ENCODE measurements at regions not wholly inside any gene's neighbourhood (a gene's known extent, or its start where the extent isn't known, plus 50 kb on each side); places are given as distances from the start of the nearest gene placed in this dataset.

DNA sequence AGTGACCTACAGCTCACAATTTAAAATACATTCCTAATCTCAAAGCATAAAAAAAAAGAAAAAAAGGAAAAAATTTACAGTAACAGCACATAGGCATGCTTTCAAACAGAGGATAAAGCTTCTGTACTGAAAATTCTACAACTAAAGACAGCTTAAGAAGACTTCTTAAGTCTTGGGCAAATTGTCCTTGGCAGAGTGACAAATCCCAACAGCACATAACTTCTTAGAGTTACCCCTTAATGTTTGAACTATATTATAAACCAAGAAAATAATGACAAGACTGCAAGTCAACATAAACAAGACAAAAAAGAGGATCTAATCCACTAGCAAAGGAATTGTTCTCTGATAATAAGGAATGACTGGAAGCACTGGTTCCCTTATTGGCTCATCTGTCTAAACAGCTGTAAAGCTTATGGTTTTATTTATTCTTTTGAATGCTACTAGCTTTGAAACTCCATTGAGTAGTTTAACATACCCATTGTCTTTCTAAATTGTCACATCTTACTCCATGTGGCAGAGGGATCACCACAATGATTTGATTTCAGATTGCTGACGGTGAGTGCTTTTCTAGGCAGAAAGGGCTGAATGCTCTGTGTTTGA lies 1576.8 kb upstream of the GOT2 start:
- H3K4me1 Mint-ChIP-seq, result no peaks in the 10 kb centered on the region
- peaks cover 26% of the 10 kb centered on the region for H3K9me3 Mint-ChIP-seq (ENCODE audit: low read depth)
- no peak overlapping the region for H3K4me3 Mint-ChIP-seq
- no peaks in the 10 kb centered on the region for H3K36me3 Mint-ChIP-seq
- CTCF ChIA-PET, result no interaction called here
- no peak overlapping the region for H3K27ac Mint-ChIP-seq
- DNase-seq, result no peak
- no peaks in the 10 kb centered on the region for H3K27me3 Mint-ChIP-seq
- no peak for ATAC-seq

DNA sequence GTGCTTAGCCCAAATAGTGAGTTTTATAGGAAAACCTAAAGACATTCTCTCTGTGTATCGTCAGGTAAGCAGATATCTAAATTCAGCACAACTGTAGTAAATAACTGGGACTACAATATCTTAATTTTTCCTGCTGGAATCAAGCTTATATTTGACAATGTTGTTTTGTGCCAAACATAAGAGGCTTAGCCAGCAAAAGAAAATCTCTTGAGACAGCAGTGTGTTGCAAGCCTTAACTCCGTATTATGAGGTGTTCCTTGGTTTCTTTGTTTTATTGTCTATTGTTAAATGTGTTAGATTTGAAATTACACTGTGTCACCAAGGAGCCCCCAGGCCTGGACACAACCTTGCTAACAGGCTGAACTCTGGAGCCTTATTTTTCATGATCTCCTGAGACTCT lies 1570.6 kb upstream of the GOT2 start:
- Mint-ChIP-seq H3K27me3 (no peaks in the 10 kb centered on the region), H3K4me3 (no peak overlapping the region), H3K36me3 (no peaks in the 10 kb centered on the region), H3K4me1 (no peaks in the 10 kb centered on the region), H3K9me3 (ENCODE audit: low read depth) (peaks cover 15% of the 10 kb centered on the region), H3K27ac (no peak overlapping the region)
- DNase-seq (no peak), ATAC-seq (no peak)
- CTCF ChIA-PET, result no interaction called here

DNA sequence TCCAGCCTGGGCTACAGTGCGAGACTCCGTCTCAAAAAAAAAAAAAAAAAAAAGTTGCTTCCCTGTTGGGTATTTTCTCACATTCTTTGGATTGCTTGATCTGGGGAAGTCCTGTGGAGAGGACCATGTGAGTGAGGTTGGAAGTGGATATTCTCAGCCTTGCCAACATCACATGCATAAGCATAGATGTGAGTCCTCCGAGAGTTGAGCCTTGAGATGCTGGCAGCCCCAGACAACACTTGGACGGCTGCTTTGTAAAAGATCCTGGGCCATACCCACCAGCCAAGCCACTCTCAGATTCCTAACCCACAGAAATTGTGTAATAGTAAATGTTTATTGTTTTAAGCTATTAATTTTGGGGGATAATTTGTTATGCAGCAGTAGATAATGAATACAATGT lies 1570.0 kb upstream of the GOT2 start:
- ATAC-seq (no peak), DNase-seq (no peak)
- CTCF ChIA-PET, result no interaction called here
- no peaks in the 10 kb centered on the region for H3K36me3 Mint-ChIP-seq
- H3K27me3 Mint-ChIP-seq, result no peaks in the 10 kb centered on the region
- H3K27ac Mint-ChIP-seq, result no peak overlapping the region
- H3K9me3 Mint-ChIP-seq (ENCODE audit: low read depth), result peaks cover 15% of the 10 kb centered on the region
- no peaks in the 10 kb centered on the region for H3K4me1 Mint-ChIP-seq
- no peak overlapping the region for H3K4me3 Mint-ChIP-seq

DNA sequence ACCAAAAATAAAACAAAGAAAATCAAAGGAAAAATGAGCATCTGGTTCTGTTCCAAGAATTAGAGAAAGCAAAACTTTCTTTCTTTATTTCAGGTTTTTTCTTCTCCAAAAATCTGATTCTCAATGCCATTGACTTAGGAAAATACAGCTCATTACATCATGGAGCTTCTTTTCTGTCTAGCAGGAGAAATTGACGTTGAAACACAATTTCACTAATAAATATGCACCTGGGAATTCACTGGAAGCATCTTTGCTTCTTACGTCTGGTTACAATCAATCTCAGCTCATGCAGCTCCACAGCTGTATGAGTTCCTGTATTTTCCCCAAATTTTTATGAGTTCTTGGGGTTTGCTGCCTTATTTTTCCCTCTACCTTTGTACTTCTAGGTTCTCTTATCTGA lies 1568.6 kb upstream of the GOT2 start:
- Mint-ChIP-seq H3K27me3 (no peaks in the 10 kb centered on the region), H3K9me3 (ENCODE audit: low read depth) (peaks cover 13% of the 10 kb centered on the region), H3K4me3 (no peak overlapping the region), H3K4me1 (no peaks in the 10 kb centered on the region), H3K27ac (no peak overlapping the region), H3K36me3 (no peaks in the 10 kb centered on the region)
- CTCF ChIA-PET, result no interaction called here
- ATAC-seq (no peak), DNase-seq (no peak)

DNA sequence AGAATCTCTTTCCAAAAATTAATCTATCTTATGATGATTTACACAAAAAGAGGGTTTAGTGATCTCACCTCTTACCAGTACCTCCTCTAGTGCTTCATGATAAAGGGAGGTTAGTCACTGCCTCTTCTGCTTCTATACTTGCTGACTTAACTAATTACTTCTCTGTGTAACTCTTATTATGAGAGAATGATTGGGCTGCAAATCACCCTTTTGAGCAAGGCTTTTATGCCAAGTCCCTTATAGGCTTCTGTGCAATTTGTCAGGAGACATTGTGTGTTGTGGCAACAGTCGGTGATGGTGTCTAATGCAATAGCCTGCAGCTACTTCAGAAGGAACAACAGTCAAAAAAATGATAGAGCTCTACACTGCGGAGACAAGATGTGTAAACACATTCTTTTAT lies 1568.1 kb upstream of the GOT2 start:
- peaks cover 15% of the 10 kb centered on the region for H3K9me3 Mint-ChIP-seq (ENCODE audit: low read depth)
- H3K36me3 Mint-ChIP-seq, result no peaks in the 10 kb centered on the region
- no peaks in the 10 kb centered on the region for H3K4me1 Mint-ChIP-seq
- ATAC-seq (no peak), DNase-seq (no peak)
- H3K27ac Mint-ChIP-seq, result no peak overlapping the region
- no peaks in the 10 kb centered on the region for H3K27me3 Mint-ChIP-seq
- H3K4me3 Mint-ChIP-seq, result no peak overlapping the region
- CTCF ChIA-PET, result no interaction called here

DNA sequence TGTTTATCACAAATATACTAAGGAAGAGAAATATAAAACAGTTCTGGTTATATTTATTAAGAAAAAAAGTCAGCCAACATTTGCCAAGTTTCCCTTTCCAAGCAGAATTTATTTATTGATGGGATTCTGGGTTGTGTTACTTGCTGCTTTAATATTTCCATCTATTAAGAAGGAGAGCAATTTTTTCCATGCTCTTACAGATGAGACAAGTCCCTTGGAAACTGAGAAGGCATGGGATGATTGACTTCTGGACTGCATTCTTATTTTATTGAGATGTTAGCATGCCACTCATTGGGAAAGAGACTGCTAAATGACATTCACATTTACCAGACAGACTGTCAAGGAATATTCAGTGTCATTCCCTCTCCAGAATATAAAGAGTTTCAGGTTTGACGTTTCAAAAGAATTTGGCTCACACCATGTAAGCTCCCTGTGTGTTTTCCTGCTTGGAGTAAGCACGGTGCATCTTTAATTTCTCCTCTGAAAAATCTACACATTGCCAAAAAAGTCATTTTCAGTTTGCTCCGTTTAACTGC lies 1565.2 kb upstream of the GOT2 start:
- ATAC-seq (no peak), DNase-seq (no peak)
- Mint-ChIP-seq H3K27me3 (no peaks in the 10 kb centered on the region), H3K4me3 (no peak overlapping the region), H3K36me3 (no peaks in the 10 kb centered on the region), H3K27ac (no peak overlapping the region), H3K9me3 (ENCODE audit: low read depth) (peaks cover 12% of the 10 kb centered on the region), H3K4me1 (no peaks in the 10 kb centered on the region)
- CTCF ChIA-PET, result no interaction called here

DNA sequence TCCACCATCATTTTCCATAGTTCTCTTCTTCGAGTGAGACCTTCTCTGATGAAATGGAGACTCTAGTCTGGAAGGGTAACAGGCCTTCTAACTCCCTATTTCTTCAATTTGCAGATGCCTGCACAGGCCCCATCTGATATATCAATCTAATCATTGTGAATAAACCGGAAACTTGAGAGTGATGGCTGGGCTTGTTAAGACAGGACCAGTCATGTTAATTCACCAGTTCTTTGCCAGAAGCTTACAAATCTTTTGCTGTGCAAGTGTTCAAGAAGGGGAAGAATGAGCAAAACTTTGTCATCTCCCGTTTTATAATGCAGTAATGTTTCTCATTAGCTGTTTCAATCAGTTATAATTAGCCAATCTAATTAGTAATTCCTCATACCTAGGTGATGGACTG lies 1561.3 kb upstream of the GOT2 start:
- no peaks in the 10 kb centered on the region for H3K4me1 Mint-ChIP-seq
- H3K4me3 Mint-ChIP-seq, result no peak overlapping the region
- H3K27me3 Mint-ChIP-seq, result no peaks in the 10 kb centered on the region
- H3K36me3 Mint-ChIP-seq, result no peaks in the 10 kb centered on the region
- H3K9me3 Mint-ChIP-seq (ENCODE audit: low read depth), result peaks cover 6% of the 10 kb centered on the region
- no peak overlapping the region for H3K27ac Mint-ChIP-seq
- DNase-seq, result no peak
- CTCF ChIA-PET, result no interaction called here
- ATAC-seq, result no peak

DNA sequence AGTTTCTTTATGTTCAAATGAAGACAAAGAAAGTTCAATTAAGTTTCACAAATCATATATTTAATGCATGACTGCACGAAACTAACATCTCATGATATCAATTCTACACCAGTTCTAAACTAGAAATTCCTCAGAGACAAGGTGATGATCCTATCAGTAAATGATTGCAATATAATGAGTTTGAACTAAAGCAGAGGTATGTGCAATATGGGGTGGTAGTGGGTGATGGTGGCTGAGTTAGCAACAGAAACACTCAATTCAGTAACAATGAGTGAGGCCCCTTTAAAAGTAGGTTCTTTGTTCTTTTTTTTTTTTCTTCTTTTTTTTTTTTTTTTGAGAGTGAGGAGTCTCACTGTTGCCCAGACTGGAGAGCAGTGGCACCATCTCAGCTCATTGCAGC lies 1551.7 kb upstream of the GOT2 start:
- H3K36me3 Mint-ChIP-seq, result no peaks in the 10 kb centered on the region
- DNase-seq (no peak), ATAC-seq (no peak)
- no peak overlapping the region for H3K27ac Mint-ChIP-seq
- peaks cover 9% of the 10 kb centered on the region for H3K9me3 Mint-ChIP-seq (ENCODE audit: low read depth)
- no peaks in the 10 kb centered on the region for H3K27me3 Mint-ChIP-seq
- no peak overlapping the region for H3K4me3 Mint-ChIP-seq
- CTCF ChIA-PET, result no interaction called here
- no peaks in the 10 kb centered on the region for H3K4me1 Mint-ChIP-seq

DNA sequence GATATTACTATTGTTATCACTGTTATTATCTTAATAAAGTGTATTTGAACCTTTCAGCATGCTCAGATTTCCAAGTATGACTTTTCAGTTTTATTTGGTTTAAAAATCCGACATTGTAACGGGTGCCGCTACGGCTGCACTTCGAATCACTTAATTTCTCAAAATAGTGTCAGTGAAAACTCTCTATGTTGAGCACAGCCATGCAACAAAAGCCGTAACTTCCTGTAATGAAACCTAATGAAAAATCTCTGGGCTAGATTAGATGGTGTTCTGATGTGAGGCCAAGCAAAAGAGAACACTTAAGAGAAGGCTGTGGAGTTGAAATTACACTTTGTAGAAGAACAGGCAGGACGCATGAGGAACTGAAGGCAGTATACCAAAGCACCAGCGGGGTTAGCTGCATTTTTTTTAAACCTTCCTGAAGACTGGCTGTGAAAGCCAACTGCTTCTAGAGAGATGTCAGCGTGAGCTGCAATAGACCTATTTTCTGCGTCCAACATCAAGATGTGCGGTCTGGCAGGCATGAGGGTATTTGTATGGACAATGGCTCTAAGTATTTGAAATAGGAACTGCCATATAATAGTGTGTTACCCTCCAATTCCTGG lies 1545.0 kb upstream of the GOT2 start:
- DNase-seq (no peak), ATAC-seq (no peak)
- Mint-ChIP-seq H3K4me3 (no peak overlapping the region), H3K27ac (no peak overlapping the region), H3K36me3 (no peaks in the 10 kb centered on the region), H3K4me1 (no peaks in the 10 kb centered on the region), H3K27me3 (no peaks in the 10 kb centered on the region), H3K9me3 (ENCODE audit: low read depth) (peaks cover 9% of the 10 kb centered on the region)
- CTCF ChIA-PET, result no interaction called here

DNA sequence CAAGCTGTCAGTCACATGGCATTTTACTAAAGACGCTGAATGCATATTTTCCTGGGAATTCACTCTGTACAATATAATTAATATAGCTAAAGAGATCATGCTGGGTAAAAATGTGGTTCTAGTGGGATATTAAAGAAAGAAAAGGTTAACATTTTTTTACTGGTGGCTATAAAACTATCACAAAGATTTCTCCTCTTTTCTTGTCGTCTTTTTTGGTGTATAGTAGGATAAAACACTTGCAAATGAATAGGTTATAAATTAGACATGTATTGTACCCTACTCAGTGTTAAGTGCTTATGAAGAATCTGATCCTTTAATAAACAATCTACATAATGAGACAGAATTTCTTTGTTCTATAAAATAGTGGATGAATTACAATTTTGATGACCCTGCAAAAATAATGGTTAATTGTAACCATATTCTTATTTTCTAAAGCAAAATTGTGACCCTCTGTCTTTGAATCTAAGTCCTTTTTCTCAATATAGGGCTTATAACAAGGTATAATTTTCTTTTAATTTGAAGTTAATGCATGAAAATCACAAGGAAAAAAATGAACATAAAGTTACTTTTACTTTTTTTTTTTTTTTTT lies 1540.4 kb upstream of the GOT2 start:
- Mint-ChIP-seq H3K27me3 (no peaks in the 10 kb centered on the region), H3K36me3 (no peaks in the 10 kb centered on the region), H3K27ac (no peak overlapping the region), H3K9me3 (ENCODE audit: low read depth) (peaks cover 13% of the 10 kb centered on the region), H3K4me3 (no peak overlapping the region), H3K4me1 (no peaks in the 10 kb centered on the region)
- CTCF ChIA-PET, result no interaction called here
- DNase-seq (no peak), ATAC-seq (no peak)

DNA sequence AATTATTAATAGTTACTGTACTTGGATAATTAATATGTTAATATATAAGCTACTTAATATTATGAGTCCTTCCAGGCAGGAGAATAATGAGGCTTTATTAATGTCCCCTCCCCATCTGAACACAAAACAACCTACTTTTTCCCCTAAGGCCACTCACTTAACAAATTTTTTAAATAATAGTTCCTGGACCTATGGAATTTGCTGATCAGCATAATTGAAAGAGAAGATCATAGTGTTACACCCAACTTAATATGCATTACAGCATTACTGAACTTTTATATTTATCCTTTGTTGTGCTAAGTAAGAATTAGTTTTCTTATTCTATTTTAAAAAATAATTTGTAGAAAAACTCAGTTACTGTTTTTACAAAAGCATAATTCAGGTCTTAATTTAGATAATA lies 1537.7 kb upstream of the GOT2 start:
- Mint-ChIP-seq H3K27me3 (no peaks in the 10 kb centered on the region), H3K9me3 (ENCODE audit: low read depth) (peaks cover 10% of the 10 kb centered on the region)

DNA sequence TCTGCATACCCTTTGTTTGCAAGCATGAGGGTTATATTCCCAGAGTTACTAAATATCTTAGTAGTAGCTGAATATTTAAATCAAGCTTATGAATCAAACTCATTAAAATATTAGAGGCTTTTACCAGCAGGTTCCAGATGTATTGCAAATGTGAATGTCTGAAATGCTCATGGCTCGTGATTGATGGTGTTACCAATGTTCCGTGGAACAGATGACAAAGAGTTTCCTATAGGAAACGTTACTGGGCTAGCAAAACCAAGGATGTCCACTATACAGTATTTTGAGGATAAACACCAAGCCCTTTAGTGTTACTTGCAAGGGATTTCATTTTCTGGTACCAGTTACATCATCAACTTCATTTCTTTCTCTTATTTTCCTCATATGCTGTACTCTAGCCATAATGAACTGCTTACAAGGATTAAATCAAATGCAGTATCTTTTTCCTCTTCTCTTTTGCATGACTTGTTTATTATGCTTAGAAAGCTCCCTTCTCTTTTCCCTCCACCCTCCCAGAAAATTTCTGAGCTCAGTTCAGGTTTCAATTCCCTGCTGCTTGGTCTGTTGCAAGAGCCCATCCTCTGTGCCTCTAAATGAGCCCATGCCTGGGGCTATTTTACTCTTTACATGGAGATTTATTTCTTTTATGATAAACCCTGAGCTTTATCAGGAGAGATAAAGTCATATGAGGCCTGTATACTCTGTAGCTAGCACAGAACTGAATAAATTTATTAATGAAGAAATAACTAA lies 1537.1 kb upstream of the GOT2 start:
- Mint-ChIP-seq H3K27me3 (no peaks in the 10 kb centered on the region), H3K27ac (no peak overlapping the region), H3K36me3 (no peaks in the 10 kb centered on the region), H3K9me3 (ENCODE audit: low read depth) (peaks cover 12% of the 10 kb centered on the region), H3K4me3 (no peak overlapping the region), H3K4me1 (no peaks in the 10 kb centered on the region)
- CTCF ChIA-PET, result no interaction called here
- ATAC-seq (no peak), DNase-seq (no peak)

More for the DNA sequence above, 1537.7 kb upstream of the GOT2 start:
- CTCF ChIA-PET, result no interaction called here
- Mint-ChIP-seq H3K4me3 (no peak overlapping the region), H3K27ac (no peak overlapping the region), H3K4me1 (no peaks in the 10 kb centered on the region), H3K36me3 (no peaks in the 10 kb centered on the region)
- ATAC-seq (no peak), DNase-seq (no peak)

DNA sequence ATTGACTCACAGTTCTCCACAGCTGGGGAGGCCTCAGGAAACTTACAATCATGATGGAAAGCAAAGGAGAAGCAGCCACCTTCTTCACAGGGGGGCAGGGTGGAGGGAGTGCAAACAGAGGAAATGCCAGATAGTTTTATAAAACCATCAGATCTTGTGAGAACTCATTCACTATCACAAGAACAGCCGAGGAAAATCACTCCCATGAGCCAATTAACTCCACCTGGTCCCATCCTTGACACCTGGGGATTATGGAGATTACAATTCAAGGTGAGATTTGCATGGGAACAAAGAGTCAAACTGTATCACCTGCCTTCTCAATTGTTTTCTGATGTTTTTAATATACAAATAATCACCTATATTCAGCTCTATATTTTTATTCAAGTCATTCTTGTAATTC lies 1527.3 kb upstream of the GOT2 start:
- H3K27ac Mint-ChIP-seq, result no peak overlapping the region
- H3K27me3 Mint-ChIP-seq, result no peaks in the 10 kb centered on the region
- no peaks in the 10 kb centered on the region for H3K4me1 Mint-ChIP-seq
- peaks cover 12% of the 10 kb centered on the region for H3K9me3 Mint-ChIP-seq (ENCODE audit: low read depth)
- DNase-seq (no peak), ATAC-seq (no peak)
- no peaks in the 10 kb centered on the region for H3K36me3 Mint-ChIP-seq
- CTCF ChIA-PET, result no interaction called here
- H3K4me3 Mint-ChIP-seq, result no peak overlapping the region

DNA sequence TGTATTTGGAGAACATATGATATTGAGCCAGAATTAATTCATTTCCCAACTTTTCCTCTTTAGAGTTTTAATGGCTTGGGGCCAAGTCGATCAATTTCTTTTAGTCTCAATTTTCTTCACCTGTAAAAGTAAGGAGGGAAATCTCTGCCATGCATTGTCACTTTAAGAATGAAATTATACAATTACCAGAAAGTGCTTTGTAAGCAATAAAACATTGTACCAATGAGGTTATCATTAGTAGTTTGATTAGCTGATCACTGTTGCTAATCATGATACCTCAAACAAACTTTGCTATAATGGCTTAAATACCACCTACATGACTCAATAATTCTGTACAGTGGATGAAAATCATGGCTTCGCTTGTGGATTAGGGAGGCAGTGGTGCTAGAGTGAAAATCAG lies 1525.8 kb upstream of the GOT2 start:
- H3K27me3 Mint-ChIP-seq, result no peaks in the 10 kb centered on the region
- no peaks in the 10 kb centered on the region for H3K36me3 Mint-ChIP-seq
- no peak overlapping the region for H3K27ac Mint-ChIP-seq
- ATAC-seq (no peak), DNase-seq (no peak)
- H3K4me3 Mint-ChIP-seq, result no peak overlapping the region
- CTCF ChIA-PET, result no interaction called here
- no peaks in the 10 kb centered on the region for H3K4me1 Mint-ChIP-seq
- peaks cover 9% of the 10 kb centered on the region for H3K9me3 Mint-ChIP-seq (ENCODE audit: low read depth)

All from activated CD8-positive, alpha-beta memory T cell treated with anti-CD3 and anti-CD28 coated beads, Interleukin-2, amount 10 ng/mL, durations not matched to agents 7 days and 5 days (primary cell).